Endothelial cell of umbilical vein (primary cell): ENCODE measurements at regions not wholly inside any gene's neighbourhood (a gene's known extent, or its start where the extent isn't known, plus 50 kb on each side); places are given as distances from the start of the nearest gene placed in this dataset.

ENCODE experiments used
- BruUV-seq: library from RNA; stranded (reverse); fragments of 400-500 nt; replicated peaks from 2 replicates; lab custom pipeline; 2021; lab: Mats Ljungman, UMichigan
- CTCF ChIA-PET: fragments of 300-600, 350-600 bp; sonication (Branson Sonifier 250); formaldehyde crosslinking; loops from one replicate; lab custom pipeline; 2021; ENCODE audit warnings: antibody characterized with exemption, inconsistent platforms; lab: Charles Lee
- POLR2A ChIA-PET: fragments of 300-600, 350-600 bp; sonication (Branson Sonifier 250); formaldehyde crosslinking; loops from one replicate; lab custom pipeline; 2021; ENCODE audit warnings: antibody characterized with exemption, inconsistent platforms; lab: Charles Lee
- DNase-seq: peaks from one replicate; pipeline ENCODE4 v3.0.0-alpha.2; 2011; ENCODE audit warnings: low read depth, low spot score
- FAIRE-seq: peaks from 2 replicates; lab custom pipeline; 2011; peaks lifted over from hg19 to GRCh38; lab: Jason Lieb, UNC
- H2AFZ ChIP-seq: 2 replicates; pipeline ENCODE4 v1.6.0; 2012; ENCODE audit warnings: low read depth, low read length, control low read depth, inconsistent platforms
- H3K27ac ChIP-seq: 2 replicates; pipeline ENCODE4 v1.5.1; 2011; ENCODE audit warnings: low read depth, mild to moderate bottlenecking, control low read depth, low read length, moderate library complexity; ENCODE audit not compliant: insufficient read depth
- H3K27me3 ChIP-seq, 2 experiments: 2 replicates each; pipeline versions ENCODE4 v1.6.0 to v1.6.1; 2011; ENCODE audit warnings: low read length in 2 of 2, mixed read lengths in 1 of 2; ENCODE audit not compliant: control insufficient read depth in 2 of 2, insufficient read depth in 2 of 2
- H3K36me3 ChIP-seq, 2 experiments: 2 replicates in 1 of 2; 3 replicates in 1 of 2; pipeline ENCODE4 v1.5.1; 2011; ENCODE audit warnings: low read length in 2 of 2, mild to moderate bottlenecking in 1 of 2, moderate library complexity in 1 of 2; ENCODE audit not compliant: control insufficient read depth in 2 of 2, insufficient read depth in 2 of 2; ENCODE audit errors: extremely low read depth in 1 of 2
- H3K4me1 ChIP-seq: 3 replicates; pipeline ENCODE4 v1.5.1; 2011; ENCODE audit warnings: mild to moderate bottlenecking, low read length; ENCODE audit not compliant: control insufficient read depth, insufficient read depth; ENCODE audit errors: extremely low read depth
- H3K4me2 ChIP-seq: 2 replicates; pipeline ENCODE4 v1.6.1; 2011; ENCODE audit warnings: low read length, control low read depth, mixed read lengths; ENCODE audit not compliant: insufficient read depth
- H3K4me3 ChIP-seq, 3 experiments: fragments of 200-600 bp in 1 of 3; sonication (generic), shearing (Covaris generic) in 1 of 3; replicated peaks in 1 of 3; 2 replicates each; pipeline ENCODE4 v1.5.1; 2011 to 2016; ENCODE audit warnings: control low read depth in 3 of 3, low read length in 3 of 3, mild to moderate bottlenecking in 2 of 3, inconsistent platforms in 1 of 3, low read depth in 1 of 3, moderate library complexity in 1 of 3; ENCODE audit not compliant: insufficient read depth in 1 of 3
- H3K79me2 ChIP-seq: 2 replicates; pipeline ENCODE4 v1.6.0; 2012; ENCODE audit warnings: low read length, inconsistent platforms; ENCODE audit not compliant: control insufficient read depth, insufficient read depth
- H3K9ac ChIP-seq: replicated peaks from 2 replicates; pipeline ENCODE3; 2011; ENCODE audit warnings: low read length, control low read depth; ENCODE audit not compliant: insufficient read depth; ENCODE audit errors: extremely low read depth
- H3K9me1 ChIP-seq: replicated peaks from 3 replicates; pipeline ENCODE4 v1.6.0; 2011; ENCODE audit warnings: mild to moderate bottlenecking, low read length; ENCODE audit not compliant: control insufficient read depth, insufficient read depth; ENCODE audit errors: extremely low read depth
- H3K9me3 ChIP-seq: replicated peaks from 2 replicates; pipeline ENCODE4 v1.5.1; 2012; ENCODE audit warnings: low read length, inconsistent platforms; ENCODE audit not compliant: control insufficient read depth, insufficient read depth
- H4K20me1 ChIP-seq: replicated peaks from 2 replicates; pipeline ENCODE3; 2011; ENCODE audit warnings: mild to moderate bottlenecking, low read length; ENCODE audit not compliant: control insufficient read depth, insufficient read depth; ENCODE audit errors: extremely low read depth
- EZH2 ChIP-seq: IDR thresholded peaks from 2 replicates; pipeline ENCODE4 v1.6.1; 2012; ENCODE audit warnings: borderline replicate concordance, low read depth, mild to moderate bottlenecking, moderate library complexity, low read length, inconsistent platforms; ENCODE audit not compliant: severe bottlenecking
- FOS ChIP-seq: IDR thresholded peaks from 2 replicates; pipeline ENCODE4 v1.6.1; 2011; ENCODE audit warnings: mild to moderate bottlenecking, low read length, moderate library complexity, borderline replicate concordance; ENCODE audit not compliant: insufficient read depth
- GATA2 ChIP-seq: IDR thresholded peaks from 2 replicates; pipeline ENCODE4 v1.7.0; 2011; ENCODE audit warnings: low read depth, mild to moderate bottlenecking, moderate library complexity, mixed read lengths, low read length; ENCODE audit not compliant: insufficient read length, insufficient read depth
- MYC ChIP-seq: IDR thresholded peaks from one replicate; pipeline ENCODE4 v1.6.1; 2011; ENCODE audit warnings: mild to moderate bottlenecking, low read depth, low read length
- POLR2A ChIP-seq: IDR thresholded peaks from 2 replicates; pipeline ENCODE4 v1.6.1; 2012; ENCODE audit warnings: low read depth, mild to moderate bottlenecking, control low read depth, low read length
- dilution Hi-C: fragments of 300-500 bp; cut with MboI; formaldehyde crosslinking; loops from one replicate; pipeline ENCODE4 v1.15.0; 2019; ENCODE audit warnings: low sequenced_read_pairs; ENCODE audit not compliant: extremely low pct_ligation_motif_present
- intact Hi-C: fragments of 100-400 bp; cut with micrococcal nuclease; formaldehyde crosslinking; loops from one replicate; pipeline ENCODE4 v1.10.0; 2022
- TF ChIP-seq, protein P1 (sequence below): IDR thresholded peaks from 2 replicates; pipeline ENCODE4 v1.6.1; 2011; ENCODE audit not compliant: insufficient read depth, insufficient read length

GRCh38 chr20:7147220-7147601, 379.7 kb downstream of the BMP2 start:
- ChIA-PET POLR2A (no interaction called here), CTCF (interaction anchor here (1.5 kb wide), 1 partner anchor 139 kb away, joined by 3 read pairs; no protein-coding TSS in a partner anchor)
- H3K9ac ChIP-seq = no peak overlapping the region
- no peaks in the 10 kb centered on the region for H3K36me3 ChIP-seq
- dilution Hi-C loops (no loop called here), intact Hi-C loops (no loop called here)
- H3K4me3 ChIP-seq = no peak overlapping the region
- H3K9me1 ChIP-seq = no peaks in the 10 kb centered on the region
- peak; percentile 34 for DNase-seq
- no peak overlapping the region for H3K27ac ChIP-seq
- no peak for TF ChIP-seq MYC
- no peak for TF ChIP-seq EZH2
- TF ChIP-seq GATA2 = peak; percentile 30
- H3K4me1 ChIP-seq = peaks cover 13% of the 10 kb centered on the region
- no peaks in the 10 kb centered on the region for H4K20me1 ChIP-seq
- H3K4me2 ChIP-seq = no peak overlapping the region
- H3K27me3 ChIP-seq = no peaks in the 10 kb centered on the region
- H2AFZ ChIP-seq = no peak overlapping the region
- no peaks in the 10 kb centered on the region for H3K9me3 ChIP-seq
- H3K79me2 ChIP-seq = no peaks in the 10 kb centered on the region
- no TSS peak for BruUV-seq
- FAIRE-seq = no peak

GRCh38 chr20:7151676-7152470, 384.4 kb downstream of the BMP2 start:
- Histone ChIP-seq H3K4me3 (no peak overlapping the region), H3K36me3 (no peaks in the 10 kb centered on the region), H3K4me1 (peaks cover 13% of the 10 kb centered on the region), H3K27ac (no peak overlapping the region), H3K9me1 (no peaks in the 10 kb centered on the region), H3K27me3 (no peaks in the 10 kb centered on the region), H3K79me2 (no peaks in the 10 kb centered on the region), H2AFZ (peak overlapping the region; percentile 4), H3K9ac (no peak overlapping the region), H3K4me2 (peak overlapping the region; percentile 27), H4K20me1 (no peaks in the 10 kb centered on the region), H3K9me3 (no peaks in the 10 kb centered on the region)
- FAIRE-seq (peak; percentile 60), DNase-seq (peak; percentile 69)
- TF ChIP-seq FOS (peak; percentile 78), EZH2 (no peak), POLR2A (no peak), MYC (no peak), GATA2 (peak; percentile 68)
- TF ChIP-seq, protein P1, sequence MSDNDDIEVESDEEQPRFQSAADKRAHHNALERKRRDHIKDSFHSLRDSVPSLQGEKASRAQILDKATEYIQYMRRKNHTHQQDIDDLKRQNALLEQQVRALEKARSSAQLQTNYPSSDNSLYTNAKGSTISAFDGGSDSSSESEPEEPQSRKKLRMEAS = no peak
- intact Hi-C loops (no loop called here), dilution Hi-C loops (no loop called here)
- no TSS peak for BruUV-seq
- CTCF ChIA-PET = interaction anchor here (1.3 to 1.7 kb wide), 4 partner anchors 10 to 707 kb away, joined by 3 to 11 read pairs (median 4); no protein-coding TSS in a partner anchor
- POLR2A ChIA-PET = no interaction called here
